SK-N-SH (cell line): ENCODE measurements at regions not wholly inside any gene's neighbourhood (a gene's known extent, or its start where the extent isn't known, plus 50 kb on each side); places are given as distances from the start of the nearest gene placed in this dataset.

Experiments used
- ELF1 ChIP-seq: IDR thresholded peaks from 2 replicates; pipeline ENCODE4 v1.4.0; 2012
- EP300 ChIP-seq, 2 experiments: IDR thresholded peaks; 2 replicates each; pipeline versions ENCODE4 v1.4.0 to v1.6.1; 2012; ENCODE audit warnings: borderline replicate concordance in 1 of 2, low read depth in 1 of 2, low read length in 1 of 2
- EZH2phosphoT487 ChIP-seq: fragments of 200-600 bp; sonication (generic); IDR thresholded peaks from 2 replicates; pipeline ENCODE4 v1.6.1; 2017; ENCODE audit warnings: low read depth, mixed run types, mild to moderate bottlenecking, antibody characterized with exemption, moderate library complexity, borderline replicate concordance
- FOSL2 ChIP-seq: IDR thresholded peaks from 2 replicates; pipeline ENCODE4 v1.4.0; 2012; ENCODE audit warnings: low read depth, mild to moderate bottlenecking, moderate library complexity, borderline replicate concordance
- FOXM1 ChIP-seq: IDR thresholded peaks from 2 replicates; pipeline ENCODE4 v1.4.0; 2012; ENCODE audit warnings: low read depth, mild to moderate bottlenecking
- JUND ChIP-seq: IDR thresholded peaks from 2 replicates; pipeline ENCODE4 v1.4.0; 2012
- MAX ChIP-seq: IDR thresholded peaks from 2 replicates; pipeline ENCODE4 v1.4.0; 2012; ENCODE audit warnings: low read depth
- NRF1 ChIP-seq: IDR thresholded peaks from 2 replicates; pipeline ENCODE4 v1.6.1; 2012; ENCODE audit warnings: low read depth, mild to moderate bottlenecking, low read length
- RAD21 ChIP-seq: IDR thresholded peaks from 2 replicates; pipeline ENCODE4 v1.6.1; 2012; ENCODE audit warnings: mild to moderate bottlenecking, low read length
- RFX5 ChIP-seq: IDR thresholded peaks from 2 replicates; pipeline ENCODE4 v1.6.1; 2012; ENCODE audit warnings: mild to moderate bottlenecking, improper control_type of control experiment, low read length
- USF1 ChIP-seq: IDR thresholded peaks from 2 replicates; pipeline ENCODE4 v1.4.0; 2012; ENCODE audit warnings: low read depth, borderline replicate concordance
- USF2 ChIP-seq: fragments of 150-350 bp; IDR thresholded peaks from 2 replicates; pipeline ENCODE4 v1.6.1; 2017; ENCODE audit warnings: antibody characterized with exemption, low read length, low read depth, borderline replicate concordance
- TF ChIP-seq, protein P1 (sequence below): fragments of 200-600 bp; sonication (generic); IDR thresholded peaks from 2 replicates; pipeline ENCODE4 v1.6.1; 2017; ENCODE audit warnings: antibody characterized with exemption, mild to moderate bottlenecking, moderate library complexity
- TF ChIP-seq, protein P2 (sequence below): IDR thresholded peaks from 2 replicates; pipeline ENCODE4; 2012

DNA sequence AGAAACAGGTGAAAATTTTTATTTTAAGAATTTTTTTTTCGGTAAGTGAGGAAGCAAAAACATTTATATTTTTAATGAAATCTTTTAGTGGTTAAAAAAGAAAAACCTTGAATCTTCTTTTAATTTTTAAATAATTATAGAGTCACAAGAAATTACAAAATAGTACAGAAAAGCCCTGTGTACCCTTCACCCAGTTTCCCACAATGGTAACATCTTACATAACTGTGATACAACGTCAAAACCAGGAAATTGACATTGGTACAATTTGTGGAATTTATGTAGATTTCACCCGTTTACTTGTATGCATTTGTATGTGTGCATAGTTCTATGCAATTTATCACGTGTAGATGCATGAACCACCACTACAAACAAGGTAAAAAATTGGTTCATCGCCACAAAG, 285.9 kb downstream of the MTX2 start:
- no peak for TF ChIP-seq RAD21
- TF ChIP-seq, protein P1, sequence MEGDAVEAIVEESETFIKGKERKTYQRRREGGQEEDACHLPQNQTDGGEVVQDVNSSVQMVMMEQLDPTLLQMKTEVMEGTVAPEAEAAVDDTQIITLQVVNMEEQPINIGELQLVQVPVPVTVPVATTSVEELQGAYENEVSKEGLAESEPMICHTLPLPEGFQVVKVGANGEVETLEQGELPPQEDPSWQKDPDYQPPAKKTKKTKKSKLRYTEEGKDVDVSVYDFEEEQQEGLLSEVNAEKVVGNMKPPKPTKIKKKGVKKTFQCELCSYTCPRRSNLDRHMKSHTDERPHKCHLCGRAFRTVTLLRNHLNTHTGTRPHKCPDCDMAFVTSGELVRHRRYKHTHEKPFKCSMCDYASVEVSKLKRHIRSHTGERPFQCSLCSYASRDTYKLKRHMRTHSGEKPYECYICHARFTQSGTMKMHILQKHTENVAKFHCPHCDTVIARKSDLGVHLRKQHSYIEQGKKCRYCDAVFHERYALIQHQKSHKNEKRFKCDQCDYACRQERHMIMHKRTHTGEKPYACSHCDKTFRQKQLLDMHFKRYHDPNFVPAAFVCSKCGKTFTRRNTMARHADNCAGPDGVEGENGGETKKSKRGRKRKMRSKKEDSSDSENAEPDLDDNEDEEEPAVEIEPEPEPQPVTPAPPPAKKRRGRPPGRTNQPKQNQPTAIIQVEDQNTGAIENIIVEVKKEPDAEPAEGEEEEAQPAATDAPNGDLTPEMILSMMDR, result no peak
- no peak for TF ChIP-seq EZH2phosphoT487
- TF ChIP-seq RFX5, result no peak
- no peak for TF ChIP-seq ELF1
- TF ChIP-seq JUND, result no peak
- no peak for TF ChIP-seq USF1
- no peak for TF ChIP-seq FOXM1
- no peak for TF ChIP-seq EP300 (IDR thresholded peaks at IDR 0.05; ENCODE audit: borderline replicate concordance in 1 of 2, low read depth in 1 of 2, low read length in 1 of 2)
- TF ChIP-seq, protein P2, sequence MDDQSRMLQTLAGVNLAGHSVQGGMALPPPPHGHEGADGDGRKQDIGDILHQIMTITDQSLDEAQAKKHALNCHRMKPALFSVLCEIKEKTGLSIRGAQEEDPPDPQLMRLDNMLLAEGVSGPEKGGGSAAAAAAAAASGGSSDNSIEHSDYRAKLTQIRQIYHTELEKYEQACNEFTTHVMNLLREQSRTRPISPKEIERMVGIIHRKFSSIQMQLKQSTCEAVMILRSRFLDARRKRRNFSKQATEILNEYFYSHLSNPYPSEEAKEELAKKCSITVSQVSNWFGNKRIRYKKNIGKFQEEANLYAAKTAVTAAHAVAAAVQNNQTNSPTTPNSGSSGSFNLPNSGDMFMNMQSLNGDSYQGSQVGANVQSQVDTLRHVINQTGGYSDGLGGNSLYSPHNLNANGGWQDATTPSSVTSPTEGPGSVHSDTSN, result no peak
- TF ChIP-seq MAX, result no peak
- no peak for TF ChIP-seq USF2
- TF ChIP-seq NRF1, result no peak
- no peak for TF ChIP-seq FOSL2
